GM12878 (cell line): ENCODE measurements at regions not wholly inside any gene's neighbourhood (a gene's known extent, or its start where the extent isn't known, plus 50 kb on each side); places are given as distances from the start of the nearest gene placed in this dataset.

Experiments used
- ATAC-seq: fragments of 200-7000 bp; cut with Tn5 transposase; 3 replicates; pipeline ENCODE4 v1.9.1; 2020; ENCODE audit warnings: mild to moderate bottlenecking, moderate library complexity
- BruUV-seq: library from RNA; stranded (reverse); fragments of 400-500 nt; replicated peaks from 2 replicates; lab custom pipeline; 2021; lab: Mats Ljungman, UMichigan
- CTCF ChIA-PET: fragments of 300-600 bp; sonication (Branson Sonifier 250); formaldehyde crosslinking; extraction: SDS; loops from one replicate; lab custom pipeline; 2021; ENCODE audit warnings: inconsistent platforms; lab: Yijun Ruan, JAX
- POLR2A ChIA-PET: fragments of 350-600 bp; formaldehyde crosslinking; extraction: SDS; loops from one replicate; lab custom pipeline; 2021; ENCODE audit warnings: inconsistent platforms; lab: Charles Lee
- RAD21 ChIA-PET: fragments of 300-600 bp; sonication (Branson Sonifier 250); formaldehyde crosslinking; loops from one replicate; lab custom pipeline; 2023; ENCODE audit warnings: antibody characterized with exemption; ENCODE audit not compliant: unreplicated experiment; lab: Charles Lee
- SMC1A ChIA-PET: fragments of 300-600 bp; sonication (Branson Sonifier 250); formaldehyde crosslinking; loops from one replicate; lab custom pipeline; 2023; ENCODE audit not compliant: unreplicated experiment, uncharacterized antibody; lab: Charles Lee
- DNase-seq: peaks from one replicate; pipeline ENCODE4 v3.0.0-alpha.2; 2011; ENCODE audit warnings: low read depth, low spot score
- FAIRE-seq: peaks from 3 replicates; lab custom pipeline; 2011; peaks lifted over from hg19 to GRCh38; lab: Jason Lieb, UNC
- H2AFZ ChIP-seq: 2 replicates; pipeline ENCODE4 v1.6.0; 2011; ENCODE audit warnings: low read depth, low read length, control low read depth; ENCODE audit not compliant: control insufficient read depth
- H3K27ac ChIP-seq: 2 replicates; pipeline ENCODE4 v1.5.1; 2011; ENCODE audit warnings: control low read depth; ENCODE audit not compliant: control insufficient read depth, insufficient read depth
- H3K27me3 ChIP-seq, 2 experiments: replicated peaks in 1 of 2; 2 replicates each; pipeline versions ENCODE4 v1.6.0 to v1.6.1; 2011; ENCODE audit warnings: low read length in 1 of 2; ENCODE audit not compliant: control insufficient read depth in 2 of 2, insufficient read depth in 2 of 2
- H3K36me3 ChIP-seq, 2 experiments: 2 replicates each; pipeline ENCODE4 v1.5.1; 2011; ENCODE audit warnings: low read length in 1 of 2; ENCODE audit not compliant: control insufficient read depth in 2 of 2, insufficient read depth in 2 of 2
- H3K4me1 ChIP-seq: 2 replicates; pipeline ENCODE4 v1.6.1; 2011; ENCODE audit warnings: mild to moderate bottlenecking, low read length, moderate library complexity, mixed read lengths; ENCODE audit not compliant: control insufficient read depth, insufficient read depth
- H3K4me2 ChIP-seq: 2 replicates; pipeline ENCODE4 v1.6.0; 2011; ENCODE audit warnings: control low read depth; ENCODE audit not compliant: control insufficient read depth, insufficient read depth
- H3K4me3 ChIP-seq: fragments of 200-600 bp; sonication (generic); 2 replicates; pipeline ENCODE4 v1.5.1; 2016
- H3K79me2 ChIP-seq: 2 replicates; pipeline ENCODE4 v1.6.0; 2011; ENCODE audit warnings: low read length; ENCODE audit not compliant: control insufficient read depth, insufficient read depth
- H3K9ac ChIP-seq: 2 replicates; pipeline ENCODE4 v1.8.0; 2011; ENCODE audit warnings: low read length, control low read depth, mixed read lengths; ENCODE audit not compliant: control insufficient read depth, insufficient read depth
- H3K9me3 ChIP-seq: replicated peaks from 3 replicates; pipeline ENCODE4 v1.5.1; 2011; ENCODE audit warnings: mild to moderate bottlenecking, low read length; ENCODE audit not compliant: control insufficient read depth, insufficient read depth
- H4K20me1 ChIP-seq: 2 replicates; pipeline ENCODE4 v1.6.0; 2011; ENCODE audit not compliant: control insufficient read depth, insufficient read depth
- IKZF1 ChIP-seq: fragments of 450-650 bp; conservative IDR thresholded peaks from 2 replicates; pipeline ENCODE4 v1.6.1; 2017; ENCODE audit warnings: antibody characterized with exemption, mild to moderate bottlenecking
- IKZF2 ChIP-seq, 2 experiments: fragments of 450-650 bp; IDR thresholded peaks; 2 replicates each; pipeline ENCODE4 v1.6.1; 2017; ENCODE audit warnings: mild to moderate bottlenecking in 2 of 2, moderate library complexity in 2 of 2
- MAX ChIP-seq: IDR thresholded peaks from 2 replicates; pipeline ENCODE4 v1.6.1; 2012; ENCODE audit warnings: low read depth, low read length, improper control_type of control experiment
- PBX3 ChIP-seq: IDR thresholded peaks from 2 replicates; pipeline ENCODE4 v1.6.1; 2011; ENCODE audit warnings: mild to moderate bottlenecking, low read depth, low read length, moderate library complexity; ENCODE audit not compliant: insufficient replicate concordance
- PKNOX1 ChIP-seq: fragments of 450-650 bp; IDR thresholded peaks from 2 replicates; pipeline ENCODE4 v1.6.1; 2016; ENCODE audit warnings: mild to moderate bottlenecking
- WGBS: methylation state at CpG from one replicate; pipeline ENCODE4 v1.1.6; 2016; ENCODE audit warnings: low lambda C conversion rate; ENCODE audit not compliant: insufficient replicate concordance, insufficient coverage; ENCODE audit errors: missing lambda C conversion rate; 5-methylcytosine and 5-hydroxymethylcytosine counted together
- in situ Hi-C: fragments of 300-500 bp; cut with MboI; formaldehyde crosslinking; loops from 9 replicates; pipeline ENCODE4 v1.14.3; 2018; ENCODE audit warnings: mixed read lengths
- intact Hi-C: fragments of 100-400 bp; cut with micrococcal nuclease; formaldehyde crosslinking; loops from one replicate; pipeline ENCODE4 v1.14.2; 2022; ENCODE audit not compliant: unreplicated experiment

- 32% methylated on average over 5 of the region's 5 CpGs for WGBS
- no peaks in the 10 kb centered on the region for H3K27me3 ChIP-seq
- H3K4me2 ChIP-seq, result no peak overlapping the region
- H4K20me1 ChIP-seq, result no peaks in the 10 kb centered on the region; the same call in 1 of the 2 replicates
- no peaks in the 10 kb centered on the region; the same call in 2 of the 3 replicates for H3K9me3 ChIP-seq
- no peaks in the 10 kb centered on the region for H3K36me3 ChIP-seq
- ATAC-seq (0 out of 3 replicates have a peak, but pooled peaks have one; percentile 7), FAIRE-seq (no peak), DNase-seq (no peak)
- POLR2A ChIA-PET, result no interaction called here
- SMC1A ChIA-PET, result interaction anchor here (1.0 to 11.6 kb wide), 16 partner anchors 9 to 107 kb away, joined by 3 to 135 read pairs (median 4); no protein-coding TSS in a partner anchor
- H3K9ac ChIP-seq, result no peak overlapping the region
- H3K4me1 ChIP-seq, result no peaks in the 10 kb centered on the region
- RAD21 ChIA-PET, result interaction anchor here (1.0 to 2.3 kb wide), 4 partner anchors 37 to 79 kb away, joined by 3 to 8 read pairs (median 6); no protein-coding TSS in a partner anchor
- CTCF ChIA-PET, result interaction anchor here (1.0 to 2.7 kb wide), 5 partner anchors 22 to 139 kb away, joined by 3 to 11 read pairs (median 4); no protein-coding TSS in a partner anchor
- intact Hi-C loops (no loop called here), in situ Hi-C loops (no loop called here)
- H3K4me3 ChIP-seq, result no peak overlapping the region
- TF ChIP-seq MAX (no peak), PBX3 (peak; percentile 74), IKZF2 (IDR thresholded peaks at IDR 0.05) (peak in 1 of 2 experiments; percentile 32; a peak in 1 of 4 replicates), IKZF1 (0 out of 2 replicates have a peak, but pooled peaks have one; percentile 32), PKNOX1 (peak; percentile 44; the same call in 1 of the 2 replicates)
- no TSS peak for BruUV-seq
- no peak overlapping the region for H2AFZ ChIP-seq
- no peak overlapping the region for H3K27ac ChIP-seq
- H3K79me2 ChIP-seq, result no peaks in the 10 kb centered on the region
Measured at GRCh38 chr18:42192251-42193248, 237.5 kb downstream of the PIK3C3 start.
